Loucy (cell line): ENCODE measurements at regions not wholly inside any gene's neighbourhood (a gene's known extent, or its start where the extent isn't known, plus 50 kb on each side); places are given as distances from the start of the nearest gene placed in this dataset.

Experiments
- EZH2phosphoT487 ChIP-seq: fragments of 200-600 bp; IDR thresholded peaks from 2 replicates; pipeline ENCODE4 v1.6.1; 2018; ENCODE audit warnings: antibody characterized with exemption, mild to moderate bottlenecking, moderate library complexity, borderline replicate concordance
- TF ChIP-seq, protein P1 (sequence below): fragments of 200-600 bp; sonication (generic); conservative IDR thresholded peaks from 2 replicates; pipeline ENCODE4 v1.5.1; 2014; ENCODE audit warnings: mild to moderate bottlenecking, antibody characterized with exemption, low read length

DNA sequence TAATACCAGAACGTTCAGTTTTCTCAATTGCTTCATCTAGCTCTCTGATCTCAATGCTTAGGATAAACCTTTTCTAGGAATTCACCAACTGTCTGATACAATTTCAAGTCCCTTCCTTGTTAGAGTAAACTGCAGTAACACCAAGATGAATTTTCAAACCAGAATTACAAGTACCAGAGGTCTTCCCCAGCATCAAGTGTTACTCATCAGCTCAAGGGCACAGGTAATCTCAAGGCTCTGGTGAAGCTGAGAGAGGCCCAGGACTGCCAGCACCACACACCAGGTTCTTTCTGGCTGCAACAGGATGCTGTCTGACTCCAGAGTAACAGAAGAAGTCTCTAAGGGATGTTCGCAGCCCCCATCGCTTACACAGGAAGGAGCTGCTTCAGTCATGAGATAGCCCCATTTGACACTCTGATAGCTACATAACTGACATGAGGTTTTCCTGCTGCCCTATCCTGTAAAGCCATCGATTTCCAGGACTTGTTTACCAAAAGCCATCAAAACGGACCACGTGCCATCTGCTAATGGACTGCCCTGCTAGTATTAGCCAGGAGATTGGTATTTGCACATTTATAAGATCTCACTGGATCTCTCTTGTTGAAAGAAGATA is 549.4 kb downstream of the UTRN start:
- TF ChIP-seq, protein P1, sequence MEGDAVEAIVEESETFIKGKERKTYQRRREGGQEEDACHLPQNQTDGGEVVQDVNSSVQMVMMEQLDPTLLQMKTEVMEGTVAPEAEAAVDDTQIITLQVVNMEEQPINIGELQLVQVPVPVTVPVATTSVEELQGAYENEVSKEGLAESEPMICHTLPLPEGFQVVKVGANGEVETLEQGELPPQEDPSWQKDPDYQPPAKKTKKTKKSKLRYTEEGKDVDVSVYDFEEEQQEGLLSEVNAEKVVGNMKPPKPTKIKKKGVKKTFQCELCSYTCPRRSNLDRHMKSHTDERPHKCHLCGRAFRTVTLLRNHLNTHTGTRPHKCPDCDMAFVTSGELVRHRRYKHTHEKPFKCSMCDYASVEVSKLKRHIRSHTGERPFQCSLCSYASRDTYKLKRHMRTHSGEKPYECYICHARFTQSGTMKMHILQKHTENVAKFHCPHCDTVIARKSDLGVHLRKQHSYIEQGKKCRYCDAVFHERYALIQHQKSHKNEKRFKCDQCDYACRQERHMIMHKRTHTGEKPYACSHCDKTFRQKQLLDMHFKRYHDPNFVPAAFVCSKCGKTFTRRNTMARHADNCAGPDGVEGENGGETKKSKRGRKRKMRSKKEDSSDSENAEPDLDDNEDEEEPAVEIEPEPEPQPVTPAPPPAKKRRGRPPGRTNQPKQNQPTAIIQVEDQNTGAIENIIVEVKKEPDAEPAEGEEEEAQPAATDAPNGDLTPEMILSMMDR = no peak
- no peak for TF ChIP-seq EZH2phosphoT487
